ENCODE measurements at regions not wholly inside any gene's neighbourhood (a gene's known extent, or its start where the extent isn't known, plus 50 kb on each side); places are given as distances from the start of the nearest gene placed in this dataset.

GRCh38 chr6:21972516-21972915 lies 324.3 kb downstream of the PRL start:
- Histone ChIP-seq H3K36me3 (ENCODE audit: control insufficient read depth, low read length) (no peaks in the 10 kb centered on the region), H3K4me3 (ENCODE audit: low read length) (no peak overlapping the region), H4K20me1 (ENCODE audit: control insufficient read depth, insufficient read depth, low read depth, low read length) (no peaks in the 10 kb centered on the region), H3K9me2 (replicated peaks; ENCODE audit: control insufficient read depth, low read length) (no peaks in the 10 kb centered on the region), H3K4me2 (ENCODE audit: low read length) (no peak overlapping the region), H3K27ac (ENCODE audit: low read depth, low read length) (no peak overlapping the region), H3F3A (ENCODE audit: control insufficient read depth, insufficient read depth) (no peaks in the 10 kb centered on the region), H3K27me3 (ENCODE audit: control insufficient read depth, low read length) (no peaks in the 10 kb centered on the region), H3K79me2 (ENCODE audit: control insufficient read depth, low read length) (no peaks in the 10 kb centered on the region), H3K4me1 (ENCODE audit: control insufficient read depth, low read length) (no peaks in the 10 kb centered on the region), H3K9me3 (ENCODE audit: control insufficient read depth, insufficient read depth, low read length) (no peaks in the 10 kb centered on the region)
- no peak for TF ChIP-seq EZH2phosphoT487 (IDR thresholded peaks at IDR 0.05; ENCODE audit: borderline replicate concordance, low read length)
- TF ChIP-seq, protein P1, sequence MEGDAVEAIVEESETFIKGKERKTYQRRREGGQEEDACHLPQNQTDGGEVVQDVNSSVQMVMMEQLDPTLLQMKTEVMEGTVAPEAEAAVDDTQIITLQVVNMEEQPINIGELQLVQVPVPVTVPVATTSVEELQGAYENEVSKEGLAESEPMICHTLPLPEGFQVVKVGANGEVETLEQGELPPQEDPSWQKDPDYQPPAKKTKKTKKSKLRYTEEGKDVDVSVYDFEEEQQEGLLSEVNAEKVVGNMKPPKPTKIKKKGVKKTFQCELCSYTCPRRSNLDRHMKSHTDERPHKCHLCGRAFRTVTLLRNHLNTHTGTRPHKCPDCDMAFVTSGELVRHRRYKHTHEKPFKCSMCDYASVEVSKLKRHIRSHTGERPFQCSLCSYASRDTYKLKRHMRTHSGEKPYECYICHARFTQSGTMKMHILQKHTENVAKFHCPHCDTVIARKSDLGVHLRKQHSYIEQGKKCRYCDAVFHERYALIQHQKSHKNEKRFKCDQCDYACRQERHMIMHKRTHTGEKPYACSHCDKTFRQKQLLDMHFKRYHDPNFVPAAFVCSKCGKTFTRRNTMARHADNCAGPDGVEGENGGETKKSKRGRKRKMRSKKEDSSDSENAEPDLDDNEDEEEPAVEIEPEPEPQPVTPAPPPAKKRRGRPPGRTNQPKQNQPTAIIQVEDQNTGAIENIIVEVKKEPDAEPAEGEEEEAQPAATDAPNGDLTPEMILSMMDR (IDR thresholded peaks at IDR 0.05; ENCODE audit: low read depth, low read length, poor library complexity, severe bottlenecking): no peak

- Histone ChIP-seq H3K4me1 (ENCODE audit: control insufficient read depth, low read length) (no peaks in the 10 kb centered on the region), H3K27me3 (ENCODE audit: control insufficient read depth, low read length) (no peaks in the 10 kb centered on the region), H3K36me3 (ENCODE audit: control insufficient read depth, low read length) (no peaks in the 10 kb centered on the region), H3K9me2 (replicated peaks; ENCODE audit: control insufficient read depth, low read length) (no peaks in the 10 kb centered on the region), H3F3A (ENCODE audit: control insufficient read depth, insufficient read depth) (no peaks in the 10 kb centered on the region), H3K9me3 (ENCODE audit: control insufficient read depth, insufficient read depth, low read length) (no peaks in the 10 kb centered on the region; the same call in 1 of the 2 replicates), H3K4me3 (ENCODE audit: low read length) (no peak overlapping the region), H3K27ac (ENCODE audit: low read depth, low read length) (no peak overlapping the region), H3K4me2 (ENCODE audit: low read length) (no peak overlapping the region), H3K79me2 (ENCODE audit: control insufficient read depth, low read length) (no peaks in the 10 kb centered on the region), H4K20me1 (ENCODE audit: control insufficient read depth, insufficient read depth, low read depth, low read length) (no peaks in the 10 kb centered on the region)
- TF ChIP-seq, protein P1 (IDR thresholded peaks at IDR 0.05; ENCODE audit: low read depth, low read length, poor library complexity, severe bottlenecking): no peak
- no peak for TF ChIP-seq EZH2phosphoT487 (IDR thresholded peaks at IDR 0.05; ENCODE audit: borderline replicate concordance, low read length)
Measured at GRCh38 chr6:21977346-21977745, 319.5 kb downstream of the PRL start.

GRCh38 chr6:21981235-21981833 lies 315.5 kb downstream of the PRL start:
- no peak for TF ChIP-seq EZH2phosphoT487 (IDR thresholded peaks at IDR 0.05; ENCODE audit: borderline replicate concordance, low read length)
- TF ChIP-seq, protein P1 (IDR thresholded peaks at IDR 0.05; ENCODE audit: low read depth, low read length, poor library complexity, severe bottlenecking): no peak
- no peaks in the 10 kb centered on the region for H3K79me2 ChIP-seq (ENCODE audit: control insufficient read depth, low read length)
- no peaks in the 10 kb centered on the region; the same call in 1 of the 2 replicates for H3K9me3 ChIP-seq (ENCODE audit: control insufficient read depth, insufficient read depth, low read length)
- H3K9me2 ChIP-seq (replicated peaks; ENCODE audit: control insufficient read depth, low read length): no peaks in the 10 kb centered on the region
- H3K27me3 ChIP-seq (ENCODE audit: control insufficient read depth, low read length): no peaks in the 10 kb centered on the region
- no peaks in the 10 kb centered on the region for H4K20me1 ChIP-seq (ENCODE audit: control insufficient read depth, insufficient read depth, low read depth, low read length)
- no peak overlapping the region for H3K27ac ChIP-seq (ENCODE audit: low read depth, low read length)
- H3K4me1 ChIP-seq (ENCODE audit: control insufficient read depth, low read length): no peaks in the 10 kb centered on the region
- no peak overlapping the region for H3K4me2 ChIP-seq (ENCODE audit: low read length)
- H3K36me3 ChIP-seq (ENCODE audit: control insufficient read depth, low read length): no peaks in the 10 kb centered on the region
- no peaks in the 10 kb centered on the region for H3F3A ChIP-seq (ENCODE audit: control insufficient read depth, insufficient read depth)
- H3K4me3 ChIP-seq (ENCODE audit: low read length): no peak overlapping the region

Measured in DOHH2 (cell line).